Astrocyte (in vitro differentiated cells and primary cell): ENCODE measurements at regions not wholly inside any gene's neighbourhood (a gene's known extent, or its start where the extent isn't known, plus 50 kb on each side); places are given as distances from the start of the nearest gene placed in this dataset.

Experiments
- EZH2 ChIP-seq: IDR thresholded peaks from 2 replicates; pipeline ENCODE4 v1.6.1; 2012; ENCODE audit warnings: mild to moderate bottlenecking, low read length, inconsistent platforms; ENCODE audit not compliant: insufficient read depth
- TF ChIP-seq, protein P1 (sequence below): IDR thresholded peaks from 2 replicates; pipeline ENCODE4 v1.5.1; 2011; ENCODE audit warnings: low read depth, mild to moderate bottlenecking, inconsistent platforms, low read length, moderate library complexity; ENCODE audit not compliant: insufficient read depth

DNA sequence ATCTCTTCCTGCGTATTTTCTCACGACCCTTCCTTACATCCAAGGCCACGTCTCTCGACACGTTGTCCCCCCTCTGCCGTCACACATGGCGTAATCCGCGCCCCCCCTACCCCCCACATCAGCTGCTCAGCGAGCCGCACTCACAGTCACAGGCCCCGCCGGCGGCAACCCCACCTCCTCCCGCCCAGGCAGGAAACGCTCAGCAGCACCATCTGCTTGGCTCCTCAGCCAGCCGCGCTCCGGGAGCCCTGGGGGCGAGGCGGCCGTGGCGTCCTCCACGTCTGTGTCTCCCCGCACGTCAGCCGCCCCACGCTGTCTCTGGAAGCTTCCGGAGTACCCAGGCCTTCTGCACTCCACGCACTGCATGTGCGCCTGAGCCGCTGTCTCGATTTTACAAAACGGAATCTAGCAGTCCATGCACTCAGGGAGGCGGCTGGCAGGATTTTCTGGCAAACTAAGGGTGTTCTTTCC lies 64.6 kb downstream of the SIK1 start:
- TF ChIP-seq, protein P1, sequence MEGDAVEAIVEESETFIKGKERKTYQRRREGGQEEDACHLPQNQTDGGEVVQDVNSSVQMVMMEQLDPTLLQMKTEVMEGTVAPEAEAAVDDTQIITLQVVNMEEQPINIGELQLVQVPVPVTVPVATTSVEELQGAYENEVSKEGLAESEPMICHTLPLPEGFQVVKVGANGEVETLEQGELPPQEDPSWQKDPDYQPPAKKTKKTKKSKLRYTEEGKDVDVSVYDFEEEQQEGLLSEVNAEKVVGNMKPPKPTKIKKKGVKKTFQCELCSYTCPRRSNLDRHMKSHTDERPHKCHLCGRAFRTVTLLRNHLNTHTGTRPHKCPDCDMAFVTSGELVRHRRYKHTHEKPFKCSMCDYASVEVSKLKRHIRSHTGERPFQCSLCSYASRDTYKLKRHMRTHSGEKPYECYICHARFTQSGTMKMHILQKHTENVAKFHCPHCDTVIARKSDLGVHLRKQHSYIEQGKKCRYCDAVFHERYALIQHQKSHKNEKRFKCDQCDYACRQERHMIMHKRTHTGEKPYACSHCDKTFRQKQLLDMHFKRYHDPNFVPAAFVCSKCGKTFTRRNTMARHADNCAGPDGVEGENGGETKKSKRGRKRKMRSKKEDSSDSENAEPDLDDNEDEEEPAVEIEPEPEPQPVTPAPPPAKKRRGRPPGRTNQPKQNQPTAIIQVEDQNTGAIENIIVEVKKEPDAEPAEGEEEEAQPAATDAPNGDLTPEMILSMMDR, result no peak
- TF ChIP-seq EZH2, result no peak
